ENCODE measurements at regions not wholly inside any gene's neighbourhood (a gene's known extent, or its start where the extent isn't known, plus 50 kb on each side); places are given as distances from the start of the nearest gene placed in this dataset.

GRCh38 chr3:80355144-80355543 lies 587.3 kb upstream of the ROBO1 start:
- DNase-seq (ENCODE audit: low read depth in 1 of 2, low spot score in 1 of 2): no peak
- H3K9me3 ChIP-seq: no peaks in the 10 kb centered on the region
- ChIA-PET POLR2A (no interaction called here), CTCF (no interaction called here)
- FAIRE-seq: no peak
- no peaks in the 10 kb centered on the region for H3K4me1 ChIP-seq
- ATAC-seq: no peak
- H3K4me2 ChIP-seq: no peak overlapping the region
- TF ChIP-seq FOXS1 (CRISPR knock-in tag; IDR thresholded peaks at IDR 0.05) (no peak), HOXB5 (CRISPR knock-in tag; IDR thresholded peaks at IDR 0.05) (no peak), USF2 (IDR thresholded peaks at IDR 0.05) (no peak), TP53 (CRISPR knock-in tag; IDR thresholded peaks at IDR 0.05) (no peak), CHD4 (IDR thresholded peaks at IDR 0.05; ENCODE audit: borderline replicate concordance) (no peak)
- 2% methylated on average over 5 of the region's 5 CpGs for WGBS (ENCODE audit: missing lambda C conversion rate)
- no peak overlapping the region for H3K4me3 ChIP-seq
- H3K27ac ChIP-seq: no peak overlapping the region

GRCh38 chr3:80351201-80351600 lies 583.4 kb upstream of the ROBO1 start:
- FAIRE-seq (no peak), ATAC-seq (no peak), DNase-seq (ENCODE audit: low read depth in 1 of 2, low spot score in 1 of 2) (no peak)
- TF ChIP-seq CHD4 (IDR thresholded peaks at IDR 0.05; ENCODE audit: borderline replicate concordance): no peak
- TF ChIP-seq FOSL2 (IDR thresholded peaks at IDR 0.05): no peak
- TF ChIP-seq FOSL2 (CRISPR knock-in tag; IDR thresholded peaks at IDR 0.05): no peak
- no peak for TF ChIP-seq BHLHE40 (IDR thresholded peaks at IDR 0.05; ENCODE audit: low read depth, low read length)
- no peak for TF ChIP-seq RCOR1 (IDR thresholded peaks at IDR 0.05; ENCODE audit: low read depth, low read length)
- TF ChIP-seq MAZ (IDR thresholded peaks at IDR 0.05; ENCODE audit: borderline replicate concordance, low read depth, low read length): no peak
- TF ChIP-seq E2F6 (IDR thresholded peaks at IDR 0.05; ENCODE audit: borderline replicate concordance, low read depth): no peak
- TF ChIP-seq EHF (CRISPR knock-in tag; IDR thresholded peaks at IDR 0.05): no peak
- TF ChIP-seq RFX5 (IDR thresholded peaks at IDR 0.05): no peak
- TF ChIP-seq PBX3 (IDR thresholded peaks at IDR 0.05): no peak
- TF ChIP-seq REST (IDR thresholded peaks at IDR 0.05): no peak
- no peaks in the 10 kb centered on the region for H3K4me1 ChIP-seq
- no peak overlapping the region for H3K4me2 ChIP-seq
- H3K4me3 ChIP-seq: no peak overlapping the region
- CTCF ChIA-PET: no interaction called here
- POLR2A ChIA-PET: no interaction called here
- no peaks in the 10 kb centered on the region for H3K9me3 ChIP-seq
- no peak overlapping the region for H3K27ac ChIP-seq
- 9% methylated on average over 2 of the region's 2 CpGs for whole genome bisulfite sequencing (ENCODE audit: missing lambda C conversion rate)

GRCh38 chr3:80350771-80351170 lies 583.0 kb upstream of the ROBO1 start:
- DNase-seq (ENCODE audit: low read depth in 1 of 2, low spot score in 1 of 2) (no peak), FAIRE-seq (no peak), ATAC-seq (no peak)
- 47% methylated on average over 4 of the region's 4 CpGs for WGBS (ENCODE audit: missing lambda C conversion rate)
- CTCF ChIA-PET: no interaction called here
- Histone ChIP-seq H3K4me1 (no peaks in the 10 kb centered on the region), H3K4me3 (no peak overlapping the region), H3K27ac (no peak overlapping the region), H3K4me2 (no peak overlapping the region), H3K9me3 (no peaks in the 10 kb centered on the region)
- POLR2A ChIA-PET: no interaction called here
- TF ChIP-seq SREBF2 (IDR thresholded peaks at IDR 0.05) (no peak), TFCP2L1 (CRISPR knock-in tag; IDR thresholded peaks at IDR 0.05) (no peak), CHD4 (IDR thresholded peaks at IDR 0.05; ENCODE audit: borderline replicate concordance) (no peak), RAD21 (conservative IDR thresholded peaks at IDR 0.05 in 1 of 2, IDR thresholded peaks at IDR 0.05 in 1 of 2) (no peak), NPAS2 (CRISPR knock-in tag; IDR thresholded peaks at IDR 0.05; ENCODE audit: borderline replicate concordance) (no peak), ZSCAN20 (CRISPR knock-in tag; IDR thresholded peaks at IDR 0.05) (no peak), GATA3 (IDR thresholded peaks at IDR 0.05; ENCODE audit: borderline replicate concordance) (no peak), HMGXB4 (CRISPR knock-in tag; IDR thresholded peaks at IDR 0.05; ENCODE audit: borderline replicate concordance) (no peak), NFE2L2 (conservative IDR thresholded peaks at IDR 0.05; ENCODE audit: low read length) (no peak), REST (IDR thresholded peaks at IDR 0.05) (no peak)

All from A549 (cell line).